SK-N-SH (cell line): ENCODE measurements at regions not wholly inside any gene's neighbourhood (a gene's known extent, or its start where the extent isn't known, plus 50 kb on each side); places are given as distances from the start of the nearest gene placed in this dataset.

Experiments used
- EP300 ChIP-seq, 2 experiments: IDR thresholded peaks; 2 replicates each; pipeline versions ENCODE4 v1.4.0 to v1.6.1; 2012; ENCODE audit warnings: borderline replicate concordance in 1 of 2, low read depth in 1 of 2, low read length in 1 of 2
- EZH2phosphoT487 ChIP-seq: fragments of 200-600 bp; sonication (generic); IDR thresholded peaks from 2 replicates; pipeline ENCODE4 v1.6.1; 2017; ENCODE audit warnings: low read depth, mixed run types, mild to moderate bottlenecking, antibody characterized with exemption, moderate library complexity, borderline replicate concordance
- FOXJ3 ChIP-seq: sonication (generic); formaldehyde crosslinking; IDR thresholded peaks from 2 replicates; pipeline ENCODE4 v1.5.1; 2020; ENCODE audit warnings: mild to moderate bottlenecking, missing genetic modification reagents
- FOXM1 ChIP-seq: IDR thresholded peaks from 2 replicates; pipeline ENCODE4 v1.4.0; 2012; ENCODE audit warnings: low read depth, mild to moderate bottlenecking
- MEF2A ChIP-seq: IDR thresholded peaks from 2 replicates; pipeline ENCODE4 v1.4.0; 2012; ENCODE audit warnings: low read depth, borderline replicate concordance
- POLR2AphosphoS5 ChIP-seq: IDR thresholded peaks from 2 replicates; pipeline ENCODE4 v1.6.1; 2012; ENCODE audit warnings: low read depth, low read length
- TF ChIP-seq, protein P1 (sequence below): fragments of 200-600 bp; sonication (generic); IDR thresholded peaks from 2 replicates; pipeline ENCODE4 v1.6.1; 2017; ENCODE audit warnings: antibody characterized with exemption, mild to moderate bottlenecking, moderate library complexity
- TF ChIP-seq, protein P2 (sequence below): fragments of 150-350 bp; IDR thresholded peaks from 2 replicates; pipeline ENCODE4 v1.6.1; 2017; ENCODE audit warnings: antibody characterized with exemption, low read length, low read depth, borderline replicate concordance
- TF ChIP-seq, protein P3 (sequence below): IDR thresholded peaks from 2 replicates; pipeline ENCODE4 v1.6.1; 2012; ENCODE audit warnings: mild to moderate bottlenecking, low read depth, low read length, moderate library complexity

- TF ChIP-seq, protein P1, sequence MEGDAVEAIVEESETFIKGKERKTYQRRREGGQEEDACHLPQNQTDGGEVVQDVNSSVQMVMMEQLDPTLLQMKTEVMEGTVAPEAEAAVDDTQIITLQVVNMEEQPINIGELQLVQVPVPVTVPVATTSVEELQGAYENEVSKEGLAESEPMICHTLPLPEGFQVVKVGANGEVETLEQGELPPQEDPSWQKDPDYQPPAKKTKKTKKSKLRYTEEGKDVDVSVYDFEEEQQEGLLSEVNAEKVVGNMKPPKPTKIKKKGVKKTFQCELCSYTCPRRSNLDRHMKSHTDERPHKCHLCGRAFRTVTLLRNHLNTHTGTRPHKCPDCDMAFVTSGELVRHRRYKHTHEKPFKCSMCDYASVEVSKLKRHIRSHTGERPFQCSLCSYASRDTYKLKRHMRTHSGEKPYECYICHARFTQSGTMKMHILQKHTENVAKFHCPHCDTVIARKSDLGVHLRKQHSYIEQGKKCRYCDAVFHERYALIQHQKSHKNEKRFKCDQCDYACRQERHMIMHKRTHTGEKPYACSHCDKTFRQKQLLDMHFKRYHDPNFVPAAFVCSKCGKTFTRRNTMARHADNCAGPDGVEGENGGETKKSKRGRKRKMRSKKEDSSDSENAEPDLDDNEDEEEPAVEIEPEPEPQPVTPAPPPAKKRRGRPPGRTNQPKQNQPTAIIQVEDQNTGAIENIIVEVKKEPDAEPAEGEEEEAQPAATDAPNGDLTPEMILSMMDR, result no peak
- no peak for TF ChIP-seq EZH2phosphoT487
- no peak for TF ChIP-seq EP300 (IDR thresholded peaks at IDR 0.05; ENCODE audit: borderline replicate concordance in 1 of 2, low read depth in 1 of 2, low read length in 1 of 2)
- TF ChIP-seq, protein P2, sequence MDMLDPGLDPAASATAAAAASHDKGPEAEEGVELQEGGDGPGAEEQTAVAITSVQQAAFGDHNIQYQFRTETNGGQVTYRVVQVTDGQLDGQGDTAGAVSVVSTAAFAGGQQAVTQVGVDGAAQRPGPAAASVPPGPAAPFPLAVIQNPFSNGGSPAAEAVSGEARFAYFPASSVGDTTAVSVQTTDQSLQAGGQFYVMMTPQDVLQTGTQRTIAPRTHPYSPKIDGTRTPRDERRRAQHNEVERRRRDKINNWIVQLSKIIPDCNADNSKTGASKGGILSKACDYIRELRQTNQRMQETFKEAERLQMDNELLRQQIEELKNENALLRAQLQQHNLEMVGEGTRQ, result no peak
- TF ChIP-seq, protein P3, sequence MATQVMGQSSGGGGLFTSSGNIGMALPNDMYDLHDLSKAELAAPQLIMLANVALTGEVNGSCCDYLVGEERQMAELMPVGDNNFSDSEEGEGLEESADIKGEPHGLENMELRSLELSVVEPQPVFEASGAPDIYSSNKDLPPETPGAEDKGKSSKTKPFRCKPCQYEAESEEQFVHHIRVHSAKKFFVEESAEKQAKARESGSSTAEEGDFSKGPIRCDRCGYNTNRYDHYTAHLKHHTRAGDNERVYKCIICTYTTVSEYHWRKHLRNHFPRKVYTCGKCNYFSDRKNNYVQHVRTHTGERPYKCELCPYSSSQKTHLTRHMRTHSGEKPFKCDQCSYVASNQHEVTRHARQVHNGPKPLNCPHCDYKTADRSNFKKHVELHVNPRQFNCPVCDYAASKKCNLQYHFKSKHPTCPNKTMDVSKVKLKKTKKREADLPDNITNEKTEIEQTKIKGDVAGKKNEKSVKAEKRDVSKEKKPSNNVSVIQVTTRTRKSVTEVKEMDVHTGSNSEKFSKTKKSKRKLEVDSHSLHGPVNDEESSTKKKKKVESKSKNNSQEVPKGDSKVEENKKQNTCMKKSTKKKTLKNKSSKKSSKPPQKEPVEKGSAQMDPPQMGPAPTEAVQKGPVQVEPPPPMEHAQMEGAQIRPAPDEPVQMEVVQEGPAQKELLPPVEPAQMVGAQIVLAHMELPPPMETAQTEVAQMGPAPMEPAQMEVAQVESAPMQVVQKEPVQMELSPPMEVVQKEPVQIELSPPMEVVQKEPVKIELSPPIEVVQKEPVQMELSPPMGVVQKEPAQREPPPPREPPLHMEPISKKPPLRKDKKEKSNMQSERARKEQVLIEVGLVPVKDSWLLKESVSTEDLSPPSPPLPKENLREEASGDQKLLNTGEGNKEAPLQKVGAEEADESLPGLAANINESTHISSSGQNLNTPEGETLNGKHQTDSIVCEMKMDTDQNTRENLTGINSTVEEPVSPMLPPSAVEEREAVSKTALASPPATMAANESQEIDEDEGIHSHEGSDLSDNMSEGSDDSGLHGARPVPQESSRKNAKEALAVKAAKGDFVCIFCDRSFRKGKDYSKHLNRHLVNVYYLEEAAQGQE, result no peak
- no peak for TF ChIP-seq MEF2A
- no peak for TF ChIP-seq FOXM1
- no peak for TF ChIP-seq FOXJ3
- TF ChIP-seq POLR2AphosphoS5, result no peak
Measured at GRCh38 chr10:124179308-124180043, 86.1 kb upstream of the CHST15 start.
